HG02870 (cell line): ENCODE measurements at regions not wholly inside any gene's neighbourhood (a gene's known extent, or its start where the extent isn't known, plus 50 kb on each side); places are given as distances from the start of the nearest gene placed in this dataset.
"Not testable (repeated sequence)": the region's sequence is repeated elsewhere in the genome, so short reads cannot be mapped to it uniquely, and the experiment has no call there.

Experiments used
- ATAC-seq: cut with Tn5 transposase; IDR thresholded peaks from one replicate; pipeline ENCODE4 v1.9.1; 2021; ENCODE audit warnings: mild to moderate bottlenecking, moderate library complexity; ENCODE audit not compliant: unreplicated experiment

DNA sequence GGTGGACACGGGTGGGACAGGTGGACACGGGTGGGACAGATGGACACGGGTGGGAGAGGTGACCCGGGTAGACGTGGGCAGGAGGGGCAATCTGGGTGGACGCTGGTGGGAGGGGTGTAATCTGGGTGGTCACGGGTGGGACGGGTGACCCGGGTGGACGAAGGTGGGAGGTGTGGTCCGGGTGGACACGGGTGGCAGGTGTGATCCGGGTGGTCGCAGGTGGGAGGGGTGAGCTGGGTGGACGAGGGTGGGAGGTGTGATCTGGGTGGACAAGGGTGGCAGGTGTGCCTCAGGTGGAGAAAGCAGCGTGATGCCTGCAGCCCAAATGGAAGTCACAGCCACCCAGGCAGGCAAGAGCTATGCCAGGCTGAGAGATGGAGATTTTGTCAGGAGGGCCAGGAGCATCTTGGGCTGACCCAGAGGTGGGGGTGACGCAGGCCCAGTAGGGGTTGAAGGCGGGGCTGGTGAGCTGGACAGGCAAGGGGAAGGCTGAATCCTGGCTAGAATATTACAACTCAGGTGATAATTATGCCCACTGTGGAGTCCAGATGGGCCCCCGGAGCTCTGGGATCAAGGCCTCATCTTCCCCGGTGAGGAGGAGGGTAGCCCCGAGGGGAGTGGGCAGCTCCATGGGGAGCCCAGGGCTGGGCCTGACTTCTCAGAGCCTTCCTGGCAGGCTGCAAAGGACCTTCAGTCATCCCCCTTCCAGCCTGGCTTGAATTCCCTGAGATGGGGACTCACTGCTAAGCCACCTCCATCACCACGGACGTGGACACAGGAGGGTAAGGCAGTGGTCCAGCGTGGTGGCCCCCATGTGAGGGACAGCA lies 100.0 kb downstream of the ADRA2C start:
- no peak for ATAC-seq

DNA sequence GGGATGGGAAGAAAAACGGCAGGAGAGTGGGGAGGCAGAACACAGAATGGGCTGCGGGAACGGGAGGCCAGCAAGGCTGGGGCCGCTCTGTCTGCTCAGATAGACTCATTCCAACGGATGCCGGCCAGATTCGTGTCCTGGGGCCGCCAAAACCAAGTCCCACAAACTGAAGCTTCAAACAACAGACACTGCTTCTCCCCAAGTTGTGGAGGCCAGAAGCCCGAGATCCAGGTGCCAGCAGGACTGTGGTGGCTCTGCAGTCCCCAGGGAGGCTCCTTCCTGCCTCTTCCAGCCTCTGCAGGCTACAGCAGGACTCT lies 100.6 kb downstream of the ADRA2C start:
- no peak for ATAC-seq

DNA sequence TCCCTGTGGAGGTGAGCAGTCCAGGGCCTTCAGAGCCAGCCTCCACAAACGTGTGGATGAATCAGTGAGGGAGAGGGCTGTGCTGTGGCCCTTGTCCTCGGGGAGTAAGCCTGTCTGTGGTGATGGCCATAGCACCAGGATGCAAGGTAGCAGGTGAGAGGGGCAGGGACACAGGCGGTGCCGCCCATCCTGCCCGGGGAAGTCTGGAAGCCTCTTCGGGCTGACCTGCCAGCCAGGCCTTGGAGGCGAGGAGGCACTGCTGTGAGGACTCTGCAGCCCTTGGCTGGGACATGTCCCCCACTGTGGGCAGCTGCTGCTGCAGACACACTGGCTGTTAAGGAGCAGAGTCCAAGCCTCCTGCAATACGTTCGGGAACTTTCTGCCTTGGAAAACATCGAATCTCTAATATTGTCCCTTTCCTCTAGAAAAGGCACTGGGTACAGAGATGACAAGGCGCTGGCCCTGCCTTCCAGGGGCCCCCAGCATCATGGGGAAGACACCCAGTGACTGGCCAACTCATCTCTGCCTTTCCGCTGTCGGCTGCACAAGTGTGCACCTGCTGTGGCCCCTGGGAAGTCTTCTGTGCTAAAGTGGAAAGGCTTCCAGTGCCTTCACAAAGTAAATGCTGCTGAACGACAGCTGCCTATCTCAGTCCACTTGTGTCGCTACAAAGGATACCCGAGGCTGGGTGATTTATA lies 101.4 kb downstream of the ADRA2C start:
- no peak for ATAC-seq

DNA sequence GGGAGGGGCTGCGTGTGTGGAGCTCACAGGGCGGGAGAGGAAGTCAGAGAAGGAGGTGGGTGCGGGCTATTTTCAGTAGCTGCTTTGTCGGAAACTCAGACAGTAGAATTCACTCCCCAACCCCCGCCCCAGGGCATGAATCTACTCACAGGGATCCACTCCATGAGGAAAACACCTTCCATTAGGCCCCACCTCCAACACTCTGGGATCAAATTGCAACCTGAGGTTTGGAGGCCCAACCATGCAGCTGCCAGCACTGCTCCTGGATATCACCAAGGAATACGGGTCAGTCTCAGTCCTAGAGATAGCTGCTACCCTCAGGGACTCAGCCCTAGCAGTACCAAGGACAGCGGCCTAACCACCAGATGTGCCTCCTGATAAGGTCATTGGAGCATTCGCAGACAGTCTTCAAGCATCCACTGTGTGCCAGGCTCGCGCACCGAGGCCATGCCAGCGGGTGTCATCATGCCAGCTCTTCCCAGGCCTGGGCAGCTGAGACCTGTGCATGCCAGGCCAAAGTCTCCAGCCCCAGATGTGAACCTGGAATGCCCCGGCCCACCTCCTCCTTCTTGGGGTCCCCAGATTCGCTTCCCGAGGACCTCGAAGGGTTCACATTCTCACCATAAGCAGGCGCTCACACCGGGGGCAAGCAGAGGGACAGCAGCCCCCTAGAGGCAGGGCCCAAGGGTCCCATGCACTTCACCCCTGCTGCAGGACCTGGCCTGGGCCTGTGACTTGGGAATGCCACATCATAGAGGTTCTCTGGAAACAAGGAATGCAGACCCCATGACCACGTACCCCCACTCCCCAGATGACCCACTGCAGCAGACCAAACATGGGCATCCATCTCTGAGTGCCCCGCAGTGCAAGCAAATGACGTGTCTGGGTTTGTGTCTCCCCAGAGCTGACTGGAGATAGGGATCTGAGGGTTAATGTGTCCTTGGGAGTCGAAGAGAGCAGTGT lies 102.3 kb downstream of the ADRA2C start:
- ATAC-seq = no peak

DNA sequence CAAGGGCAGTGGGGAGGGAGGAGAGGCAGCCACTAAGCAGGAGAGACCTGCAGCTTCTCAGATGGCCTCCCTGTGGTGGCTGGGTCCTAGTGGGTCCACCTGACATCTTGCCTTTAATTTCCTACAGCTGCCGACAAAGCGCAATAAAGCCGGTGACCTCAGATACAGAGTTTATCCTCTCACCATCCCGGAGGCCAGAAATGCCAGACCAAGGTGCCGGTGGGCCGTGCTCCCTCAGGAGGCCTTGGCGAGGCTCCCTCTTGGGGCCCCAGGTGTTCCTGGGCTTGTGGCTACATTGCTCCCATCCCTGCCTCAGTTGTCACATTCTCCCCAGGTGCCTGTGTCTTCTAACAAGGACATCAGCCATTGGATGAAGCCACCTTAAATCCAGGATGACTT lies 103.0 kb downstream of the ADRA2C start:
- ATAC-seq = no peak

DNA sequence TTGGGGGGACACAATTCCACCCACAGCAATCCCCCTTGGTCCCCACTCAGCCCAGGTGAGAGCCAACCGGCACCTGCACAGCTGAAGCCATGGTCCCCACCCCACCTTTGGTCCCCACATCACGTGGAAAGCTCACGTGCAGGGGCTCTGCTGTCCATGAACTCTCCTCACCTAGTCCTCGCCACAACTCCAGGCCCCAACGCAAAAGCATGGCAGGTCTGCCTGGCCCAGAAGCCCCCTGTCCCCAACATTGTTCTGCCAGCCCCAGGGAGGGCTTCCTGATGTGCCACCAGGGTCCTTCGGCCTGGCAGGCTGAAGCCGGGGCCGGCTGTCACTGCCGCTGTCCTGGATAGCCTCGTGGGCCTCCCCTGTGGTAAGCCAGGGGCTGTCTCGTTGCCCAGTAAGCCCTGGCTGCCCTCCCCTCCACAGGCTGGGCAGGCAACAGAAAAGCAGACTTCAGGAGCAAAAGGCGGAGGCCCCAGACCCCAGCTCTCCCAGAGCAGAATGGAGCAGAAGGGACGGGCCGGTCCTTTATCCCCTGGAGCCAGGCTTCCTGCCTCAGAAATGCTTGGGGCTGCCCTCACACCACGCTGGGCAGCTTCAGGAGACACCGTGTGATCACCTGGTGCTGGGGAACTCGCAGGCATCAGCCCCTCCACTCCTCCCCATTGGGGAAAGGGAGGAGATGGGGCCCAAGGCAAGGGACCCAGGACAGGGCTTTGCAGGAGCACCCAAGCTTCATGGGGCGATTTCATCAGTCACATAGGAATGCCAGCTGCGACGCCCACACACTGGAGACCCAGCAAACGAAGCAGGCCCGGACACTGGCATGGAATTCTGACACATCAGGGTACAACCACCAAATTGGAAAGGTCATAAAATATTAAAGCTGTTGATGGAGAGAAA lies 103.7 kb downstream of the ADRA2C start:
- no peak for ATAC-seq

DNA sequence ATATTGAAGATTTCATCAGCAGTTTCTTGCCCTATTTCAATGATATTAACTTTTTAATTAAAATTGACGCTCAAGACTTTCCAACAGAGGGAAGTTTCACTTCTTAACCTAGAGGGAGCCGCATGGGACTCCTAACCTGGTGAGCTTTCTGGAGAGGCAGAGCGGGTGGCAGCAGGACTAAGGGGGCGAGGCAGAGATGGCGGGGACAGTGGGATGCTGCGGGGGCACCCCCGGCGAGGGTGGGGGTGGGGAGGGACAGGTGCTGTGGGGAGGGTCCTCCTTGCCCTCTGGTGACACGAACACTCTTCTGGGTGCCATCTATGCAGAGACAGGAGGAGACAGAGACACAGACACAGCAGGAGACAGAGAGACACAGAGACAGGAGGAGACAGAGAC lies 104.4 kb downstream of the ADRA2C start:
- no peak for ATAC-seq

DNA sequence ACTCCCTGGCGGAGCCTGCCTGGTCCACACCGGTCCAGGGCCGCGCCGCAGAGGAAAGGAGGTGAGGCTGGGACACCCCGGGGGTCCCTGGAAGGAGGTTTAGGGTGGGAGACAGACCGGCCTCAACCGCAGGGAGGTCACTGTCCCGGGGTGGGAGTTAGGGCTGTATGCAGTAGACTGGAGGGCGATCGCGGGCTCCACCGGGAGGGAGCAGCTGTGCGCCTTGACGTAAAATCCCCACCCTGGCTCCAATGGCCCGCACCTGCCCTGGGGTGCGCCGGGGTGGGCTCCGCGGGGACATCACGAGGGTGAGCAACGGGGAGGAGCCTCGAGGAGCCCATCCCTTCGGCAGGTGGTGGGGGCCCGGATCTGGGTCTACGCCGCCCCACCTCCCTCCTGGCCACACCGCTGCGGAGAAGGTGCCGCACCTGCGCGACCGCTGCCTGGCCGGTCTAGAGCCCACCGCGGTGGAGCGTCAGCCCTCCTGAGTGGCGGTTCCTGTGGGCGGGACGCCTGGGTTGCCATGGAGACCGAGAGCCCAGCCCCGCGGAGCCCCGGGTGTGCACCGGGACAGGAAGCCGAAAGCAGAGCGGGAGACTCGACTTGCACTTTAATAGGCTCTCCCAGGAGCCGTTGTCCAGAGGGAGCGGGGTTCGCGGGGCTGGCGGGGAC lies 105.1 kb downstream of the ADRA2C start:
- ATAC-seq = no peak

DNA sequence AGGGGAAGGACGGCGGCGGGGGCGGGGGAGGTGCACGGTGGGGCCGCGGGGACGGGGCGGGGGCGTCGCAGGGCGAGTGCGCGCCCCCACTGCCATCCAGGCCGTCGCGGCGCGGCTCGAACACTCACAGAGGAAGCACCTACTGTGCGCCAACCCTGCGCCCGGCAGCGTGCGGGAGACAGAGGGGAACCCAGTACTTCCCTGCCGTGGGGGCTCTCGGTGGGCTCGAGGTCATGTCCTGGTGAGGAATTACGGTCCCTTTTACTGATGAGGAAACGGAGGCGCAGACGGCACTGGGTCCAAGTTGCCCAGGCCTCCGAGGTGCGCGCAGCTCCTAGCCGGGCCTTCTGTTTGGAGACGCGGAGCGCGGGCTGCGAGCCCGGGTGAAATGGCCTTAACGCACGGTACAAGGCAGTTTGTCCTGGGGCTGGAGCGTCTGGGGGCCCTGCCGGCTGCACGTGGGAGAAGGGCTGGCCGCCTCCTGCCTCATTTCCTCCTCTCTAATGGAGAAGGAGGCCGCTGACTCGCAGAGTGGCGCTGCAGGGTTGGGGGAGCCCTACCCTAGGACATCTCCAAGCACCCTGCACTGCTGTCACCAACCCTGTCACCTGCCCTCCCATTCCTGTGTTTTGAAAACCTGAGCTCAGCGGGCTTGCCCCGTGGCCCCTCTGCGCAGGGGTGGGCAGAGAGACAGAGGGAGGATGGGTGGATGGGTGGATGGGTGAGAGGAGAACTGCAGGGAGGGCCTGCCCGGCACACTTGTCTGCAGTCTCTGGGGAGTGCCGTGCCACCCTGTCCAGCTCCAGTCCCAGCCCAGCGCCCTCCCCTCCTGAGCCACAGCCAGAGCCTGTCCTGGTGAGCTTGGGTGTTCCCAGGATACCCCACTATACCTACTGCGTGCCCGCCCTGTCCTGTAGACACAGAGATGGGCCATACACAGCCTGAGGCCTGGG lies 106.0 kb downstream of the ADRA2C start:
- ATAC-seq = no peak

DNA sequence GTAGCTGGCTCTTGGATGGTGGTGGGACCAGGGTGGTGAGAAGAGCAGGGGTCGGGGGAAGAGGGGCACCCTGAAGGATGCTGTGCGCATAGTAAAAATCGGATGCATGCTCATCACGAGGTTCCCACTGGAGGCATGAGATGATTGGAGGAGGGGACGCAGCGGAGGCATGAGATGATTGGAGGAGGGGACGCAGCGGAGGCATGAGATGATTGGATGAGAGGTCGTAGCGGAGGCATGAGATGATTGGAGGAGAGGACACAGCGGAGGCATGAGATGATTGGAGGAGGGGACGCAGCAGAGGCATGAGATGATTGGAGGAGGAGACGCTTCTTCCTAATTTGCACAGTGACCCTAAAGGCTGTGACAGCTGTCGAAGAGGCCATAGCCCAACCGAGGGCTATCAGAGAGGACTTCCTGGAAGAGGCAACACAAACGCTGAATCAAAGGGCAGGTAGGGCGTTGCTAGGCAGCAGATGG lies 106.7 kb downstream of the ADRA2C start:
- ATAC-seq = no peak

DNA sequence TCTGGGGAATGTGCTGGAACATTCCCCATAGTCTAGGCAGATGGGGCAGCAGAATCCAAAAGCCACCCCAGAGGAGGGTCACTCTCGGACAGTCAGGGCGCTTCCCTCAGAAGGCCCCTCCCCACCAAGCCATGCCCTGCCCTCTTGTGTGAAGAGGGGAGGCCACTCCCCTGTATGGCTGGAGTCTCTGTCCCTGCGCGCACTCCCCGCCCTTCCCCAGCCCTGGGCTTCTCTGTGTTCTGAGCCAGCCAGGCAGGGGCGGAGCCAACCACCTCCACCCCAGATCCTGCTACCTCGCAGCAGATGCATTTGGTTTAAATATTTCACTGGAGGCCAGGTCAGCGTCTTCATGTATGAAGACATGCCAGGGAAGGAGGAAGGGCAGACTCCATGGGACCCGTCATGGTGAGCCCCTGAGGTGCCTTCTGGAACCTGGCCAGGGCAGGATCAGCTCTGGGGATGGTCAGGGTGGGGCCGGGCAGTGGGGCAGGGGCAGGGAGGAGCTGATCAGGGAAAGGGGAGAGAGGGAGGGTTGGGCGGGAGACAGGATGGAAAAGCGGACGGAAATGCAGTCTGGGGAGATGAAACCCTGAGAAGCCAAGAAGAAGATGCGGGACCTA lies 107.3 kb downstream of the ADRA2C start:
- no peak for ATAC-seq

DNA sequence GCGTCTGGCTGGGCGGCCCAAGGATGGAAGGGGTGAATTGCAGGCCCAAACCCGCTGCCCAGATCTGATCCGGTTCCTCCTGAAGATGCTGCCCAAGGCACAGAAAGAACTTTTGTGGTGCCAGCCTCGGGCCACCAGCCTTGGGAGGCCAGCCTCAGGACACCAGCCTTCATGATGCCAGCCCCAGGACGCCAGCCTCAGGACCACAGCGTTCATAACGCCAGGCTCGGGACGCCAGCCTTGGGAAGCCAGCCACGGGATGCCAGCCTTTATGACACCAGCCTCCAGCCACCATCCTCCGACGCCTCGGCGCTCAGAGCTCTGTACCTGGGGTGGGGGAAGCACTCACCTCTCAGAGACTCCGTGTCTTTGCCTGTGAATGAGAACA lies 107.8 kb downstream of the ADRA2C start:
- no peak for ATAC-seq

DNA sequence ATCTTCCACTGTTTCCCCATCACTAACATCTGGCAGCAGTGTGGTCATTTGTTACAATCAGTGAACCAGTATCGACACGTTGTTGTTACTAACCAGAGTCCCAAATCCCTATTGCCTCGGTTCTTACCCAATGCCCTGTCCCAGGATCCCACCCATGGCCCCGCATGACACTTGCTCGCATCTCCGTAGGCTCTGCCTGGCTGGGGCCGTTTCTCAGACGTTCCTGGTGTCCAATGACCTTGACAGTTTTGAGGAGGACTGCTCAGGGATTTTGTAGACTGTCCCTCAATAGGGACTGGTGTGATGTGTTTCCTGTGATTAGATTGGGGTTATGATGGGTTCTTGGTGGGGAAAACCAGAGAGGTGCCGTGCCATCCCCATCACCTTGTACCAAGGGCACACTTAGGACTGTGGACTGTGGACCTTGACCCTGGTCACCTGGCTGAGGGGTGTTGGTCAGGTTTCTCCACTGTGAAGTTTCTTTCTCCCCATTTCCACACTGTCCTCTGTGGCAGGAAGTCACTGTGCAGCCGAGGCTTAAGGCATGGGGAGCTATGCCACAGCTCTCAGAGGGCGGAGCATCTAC lies 108.4 kb downstream of the ADRA2C start:
- ATAC-seq = no peak

DNA sequence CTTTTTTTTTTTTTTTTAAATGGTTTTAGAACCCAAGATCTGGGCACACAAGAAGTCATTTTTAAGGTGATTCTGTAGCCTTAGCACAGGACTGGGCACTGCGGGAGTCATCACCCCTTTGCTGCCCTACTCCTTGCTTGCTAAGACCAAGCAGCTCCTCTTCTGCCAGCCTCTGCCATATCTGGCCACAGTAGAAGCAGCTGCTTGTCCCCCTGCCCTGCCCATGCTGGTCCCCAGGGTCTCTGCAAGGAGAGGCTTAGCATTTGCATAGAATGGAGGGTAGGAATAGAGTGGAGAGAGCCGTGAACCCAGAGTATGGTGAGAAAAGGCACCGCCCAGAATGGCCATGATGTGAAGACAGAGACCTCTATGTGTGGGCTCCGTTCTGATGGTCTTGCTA lies 109.3 kb downstream of the ADRA2C start:
- no peak for ATAC-seq

DNA sequence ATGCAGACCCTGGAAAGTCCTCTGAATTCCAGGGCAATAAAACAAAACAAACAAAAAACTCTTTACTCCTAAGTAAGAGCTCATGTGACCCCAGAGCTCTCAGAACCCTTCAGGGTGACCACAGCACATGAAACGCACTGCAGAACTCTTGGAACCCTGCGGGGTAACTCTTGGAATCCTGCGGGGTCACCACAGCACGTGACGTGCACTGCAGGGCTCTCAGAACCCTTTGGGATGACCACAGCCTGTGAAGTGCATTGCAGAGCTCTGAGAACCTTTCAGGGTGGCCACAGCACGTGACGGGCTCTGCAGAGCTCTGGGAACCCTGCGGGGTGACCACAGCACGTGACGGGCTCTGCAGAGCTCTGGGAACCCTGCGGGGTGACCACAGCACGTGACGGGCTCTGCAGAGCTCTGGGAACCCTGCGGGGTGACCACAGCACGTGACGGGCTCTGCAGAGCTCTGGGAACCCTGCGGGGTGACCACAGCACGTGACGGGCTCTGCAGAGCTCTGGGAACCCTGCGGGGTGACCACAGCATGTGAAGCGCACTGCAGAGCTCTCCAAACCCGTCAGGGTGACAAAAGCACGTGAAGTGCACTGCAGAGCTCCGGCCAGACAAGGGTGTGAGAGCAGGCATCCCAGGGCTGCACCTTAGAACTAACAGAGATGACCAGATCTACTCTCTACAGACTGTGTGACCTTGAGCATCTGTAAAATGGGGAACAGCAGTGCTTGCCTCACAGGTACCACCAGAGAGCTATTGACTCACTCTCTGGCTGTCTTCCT lies 110.1 kb downstream of the ADRA2C start:
- ATAC-seq = not testable (repeated sequence)

DNA sequence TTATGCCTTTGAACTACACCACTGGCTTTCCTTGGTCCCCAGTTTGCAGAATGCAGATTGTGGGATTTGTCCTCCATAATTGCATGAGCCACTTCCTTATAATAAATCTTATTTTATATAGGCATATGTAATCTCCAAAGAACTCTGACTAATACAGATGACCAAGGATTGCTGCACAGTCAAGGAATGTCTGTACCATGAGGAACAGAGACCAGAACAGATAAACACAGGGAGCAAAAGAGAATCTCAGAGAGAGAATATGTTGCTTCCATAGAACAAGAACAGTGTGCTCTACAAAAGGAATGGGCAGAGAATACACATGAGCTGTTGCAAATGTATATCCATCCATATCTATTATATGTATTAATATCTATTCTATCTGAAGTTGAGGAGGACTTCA lies 111.1 kb downstream of the ADRA2C start:
- no peak for ATAC-seq

DNA sequence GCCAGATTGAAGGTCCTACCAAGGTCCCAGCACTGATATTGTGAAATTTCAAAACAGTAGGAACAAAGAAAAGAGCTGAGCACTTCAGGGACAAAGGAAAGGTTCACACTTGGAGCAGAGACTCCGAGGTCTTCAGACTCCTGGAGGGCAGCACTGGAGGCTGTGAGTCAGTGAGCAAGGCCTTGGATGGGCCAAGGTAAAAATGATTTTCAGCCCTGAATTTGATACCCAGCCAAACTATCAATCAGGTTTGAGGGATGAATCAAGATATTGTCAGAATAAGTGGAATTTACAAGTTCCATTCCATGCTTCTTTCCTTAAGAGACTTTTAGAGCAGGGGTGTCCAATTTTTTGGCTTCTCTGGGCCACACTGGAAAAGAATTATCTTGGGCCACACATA lies 111.7 kb downstream of the ADRA2C start:
- no peak for ATAC-seq
